Activated T-helper 1 cell treated with anti-CD3 and anti-CD28 coated beads, Interleukin-12 subunit alpha, Interleukin-12 subunit beta, Interleukin-2, Interleukin-4 antibody, amounts not matched to agents 30 ng/mL and 10 ng/mL and 1 ng/mL, durations not matched to agents 14 hours and 24 hours and 36 hours (primary cell): ENCODE measurements at regions not wholly inside any gene's neighbourhood (a gene's known extent, or its start where the extent isn't known, plus 50 kb on each side); places are given as distances from the start of the nearest gene placed in this dataset.

Experiments used
- DNase-seq: peaks from one replicate; pipeline ENCODE4 v3.0.0; 2021; ENCODE audit warnings: low spot score
- H3K27ac Mint-ChIP-seq: one replicate; pipeline ENCODE4 v1.8.0; 2021; ENCODE audit warnings: mild to moderate bottlenecking, mixed read lengths
- H3K27me3 Mint-ChIP-seq: one replicate; pipeline ENCODE4 v1.8.0; 2022; ENCODE audit warnings: mild to moderate bottlenecking, moderate library complexity, mixed read lengths; ENCODE audit not compliant: insufficient read depth
- H3K36me3 Mint-ChIP-seq: one replicate; pipeline ENCODE4 v1.8.0; 2021; ENCODE audit warnings: low read depth, mixed read lengths
- H3K4me1 Mint-ChIP-seq: one replicate; pipeline ENCODE4 v1.8.0; 2021; ENCODE audit warnings: low read depth, mixed read lengths
- H3K4me3 Mint-ChIP-seq: one replicate; pipeline ENCODE4 v1.8.0; 2021; ENCODE audit warnings: mild to moderate bottlenecking, moderate library complexity, mixed read lengths
- H3K9me3 Mint-ChIP-seq: one replicate; pipeline ENCODE4 v1.8.0; 2021; ENCODE audit warnings: mixed read lengths
- intact Hi-C: fragments of 100-400 bp; cut with micrococcal nuclease; formaldehyde crosslinking; loops from one replicate; pipeline ENCODE4 v1.15.1; 2024

DNA sequence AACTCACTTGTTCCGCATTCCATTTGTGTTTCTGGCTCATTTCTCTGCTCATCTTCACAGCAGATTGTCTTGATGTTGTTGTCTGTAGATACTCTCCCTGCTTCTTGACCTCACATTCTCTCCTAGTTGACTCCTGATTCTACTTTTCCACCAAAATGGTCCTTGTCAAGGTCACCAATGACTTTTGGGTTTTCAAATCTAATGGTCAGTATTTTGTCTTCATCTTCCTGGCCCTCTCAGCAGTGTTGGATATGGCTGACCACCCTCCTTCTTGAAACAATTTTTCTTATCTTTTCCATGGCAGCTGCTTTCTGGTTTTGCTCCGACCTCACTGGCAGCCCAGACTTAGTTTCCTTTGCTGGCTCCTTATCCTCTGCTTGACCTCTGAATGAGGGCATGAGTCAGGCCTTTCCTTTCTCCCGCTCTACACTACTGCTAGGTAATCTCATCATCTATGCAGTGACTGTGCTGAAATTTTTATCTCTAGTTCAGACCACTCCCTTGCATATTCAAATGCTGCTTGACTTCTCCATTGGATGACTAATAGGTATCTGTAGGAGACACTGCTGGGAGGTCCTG, 386.6 kb upstream of the SPRED2 start:
- intact Hi-C loops, result no loop called here
- no peaks in the 10 kb centered on the region for H3K27me3 Mint-ChIP-seq
- no peak for DNase-seq
- no peaks in the 10 kb centered on the region for H3K4me1 Mint-ChIP-seq
- no peak overlapping the region for H3K27ac Mint-ChIP-seq
- no peaks in the 10 kb centered on the region for H3K9me3 Mint-ChIP-seq
- no peak overlapping the region for H3K4me3 Mint-ChIP-seq
- H3K36me3 Mint-ChIP-seq, result no peaks in the 10 kb centered on the region

DNA sequence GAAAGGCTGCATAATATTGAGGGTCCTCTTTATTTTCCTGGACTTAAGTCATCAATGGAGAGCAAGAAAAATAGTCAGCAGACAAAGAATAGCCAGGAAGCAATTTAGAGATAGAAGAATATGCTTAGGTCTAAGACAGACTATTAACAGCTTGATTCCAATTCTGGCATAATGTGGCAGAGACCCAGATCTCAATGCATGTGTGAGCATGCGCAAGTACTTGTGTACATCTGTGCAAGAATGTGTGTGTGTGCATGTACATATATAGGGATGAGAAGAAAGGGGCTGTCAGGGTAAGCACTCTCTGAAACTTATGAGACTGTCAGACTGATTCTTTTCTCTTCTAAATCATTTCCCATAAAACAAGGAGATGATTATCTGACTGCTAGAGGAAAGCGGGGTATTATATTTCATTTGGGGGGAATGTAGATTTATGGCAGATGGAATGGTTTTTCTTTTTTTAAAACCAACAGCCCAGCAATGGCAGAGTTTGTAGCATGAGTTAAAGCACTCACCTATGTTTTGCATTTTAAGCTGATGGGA, 381.3 kb upstream of the SPRED2 start:
- Mint-ChIP-seq H3K27me3 (no peaks in the 10 kb centered on the region), H3K4me1 (no peaks in the 10 kb centered on the region), H3K4me3 (no peak overlapping the region), H3K36me3 (no peaks in the 10 kb centered on the region), H3K9me3 (no peaks in the 10 kb centered on the region), H3K27ac (no peak overlapping the region)
- intact Hi-C loops, result no loop called here
- no peak for DNase-seq

DNA sequence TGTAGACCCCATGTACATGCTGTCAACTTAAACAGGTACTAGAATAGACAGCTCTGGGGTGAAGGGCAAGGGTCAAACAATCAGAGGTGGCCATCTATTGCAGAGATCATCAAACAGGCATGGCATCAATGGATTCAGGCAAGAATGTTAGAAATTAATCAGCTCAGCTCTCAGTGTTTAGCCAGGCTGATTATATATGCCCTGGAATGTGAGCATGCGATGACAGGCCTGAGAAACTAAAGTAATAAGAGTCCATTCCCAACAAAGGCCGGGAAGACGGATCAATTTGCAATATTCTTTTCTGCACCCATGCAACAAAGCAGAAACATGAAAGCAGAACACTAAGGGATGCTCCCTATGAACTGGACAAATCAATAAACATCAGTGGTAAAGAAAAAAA, 380.5 kb upstream of the SPRED2 start:
- Mint-ChIP-seq H3K36me3 (no peaks in the 10 kb centered on the region), H3K27me3 (no peaks in the 10 kb centered on the region), H3K9me3 (peaks cover 1% of the 10 kb centered on the region), H3K4me3 (no peak overlapping the region), H3K27ac (no peak overlapping the region), H3K4me1 (no peaks in the 10 kb centered on the region)
- intact Hi-C loops, result no loop called here
- no peak for DNase-seq

DNA sequence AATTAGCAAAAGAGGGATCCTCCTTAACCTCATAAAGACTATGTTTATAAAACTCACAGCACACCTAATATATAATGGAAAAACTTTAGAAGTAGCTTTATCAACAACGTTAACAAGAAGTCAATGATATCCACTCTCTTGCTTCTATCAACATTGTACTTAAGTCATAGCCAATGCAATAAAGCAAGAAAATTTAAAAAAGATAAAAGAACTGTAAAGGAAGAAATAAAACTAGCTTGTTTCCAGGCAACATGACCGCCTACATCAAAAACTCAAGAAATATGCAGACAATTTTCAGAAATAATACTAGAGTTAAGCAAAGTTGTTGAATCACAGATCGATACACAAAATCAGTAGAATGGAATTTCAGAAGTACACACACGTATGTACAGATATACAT, 375.5 kb upstream of the SPRED2 start:
- H3K4me1 Mint-ChIP-seq, result no peaks in the 10 kb centered on the region
- H3K4me3 Mint-ChIP-seq, result no peak overlapping the region
- no peaks in the 10 kb centered on the region for H3K36me3 Mint-ChIP-seq
- no peaks in the 10 kb centered on the region for H3K27me3 Mint-ChIP-seq
- intact Hi-C loops, result no loop called here
- H3K9me3 Mint-ChIP-seq, result peaks cover 8% of the 10 kb centered on the region
- DNase-seq, result no peak
- no peak overlapping the region for H3K27ac Mint-ChIP-seq

DNA sequence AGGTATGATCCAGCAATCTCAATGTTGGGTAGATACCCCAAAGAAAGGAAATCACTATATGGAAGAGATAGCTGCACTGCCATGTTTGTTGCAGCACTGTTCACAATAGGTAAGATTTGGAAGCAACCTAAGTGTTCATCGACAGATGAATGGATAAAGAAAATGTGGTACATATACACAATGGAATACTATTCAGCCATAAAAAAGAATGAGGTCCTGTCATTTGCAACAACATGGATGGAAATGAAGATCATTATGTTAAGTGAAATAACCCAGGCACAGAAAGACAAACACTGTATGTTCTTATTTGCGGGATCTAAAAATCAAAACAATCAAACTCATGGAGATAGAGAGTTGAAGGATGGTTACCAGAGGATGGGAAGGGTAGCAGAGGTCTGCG, 372.4 kb upstream of the SPRED2 start:
- Mint-ChIP-seq H3K4me1 (no peaks in the 10 kb centered on the region), H3K27me3 (no peaks in the 10 kb centered on the region), H3K27ac (no peak overlapping the region), H3K9me3 (peaks cover 8% of the 10 kb centered on the region), H3K4me3 (no peak overlapping the region), H3K36me3 (no peaks in the 10 kb centered on the region)
- intact Hi-C loops, result no loop called here
- DNase-seq, result no peak

DNA sequence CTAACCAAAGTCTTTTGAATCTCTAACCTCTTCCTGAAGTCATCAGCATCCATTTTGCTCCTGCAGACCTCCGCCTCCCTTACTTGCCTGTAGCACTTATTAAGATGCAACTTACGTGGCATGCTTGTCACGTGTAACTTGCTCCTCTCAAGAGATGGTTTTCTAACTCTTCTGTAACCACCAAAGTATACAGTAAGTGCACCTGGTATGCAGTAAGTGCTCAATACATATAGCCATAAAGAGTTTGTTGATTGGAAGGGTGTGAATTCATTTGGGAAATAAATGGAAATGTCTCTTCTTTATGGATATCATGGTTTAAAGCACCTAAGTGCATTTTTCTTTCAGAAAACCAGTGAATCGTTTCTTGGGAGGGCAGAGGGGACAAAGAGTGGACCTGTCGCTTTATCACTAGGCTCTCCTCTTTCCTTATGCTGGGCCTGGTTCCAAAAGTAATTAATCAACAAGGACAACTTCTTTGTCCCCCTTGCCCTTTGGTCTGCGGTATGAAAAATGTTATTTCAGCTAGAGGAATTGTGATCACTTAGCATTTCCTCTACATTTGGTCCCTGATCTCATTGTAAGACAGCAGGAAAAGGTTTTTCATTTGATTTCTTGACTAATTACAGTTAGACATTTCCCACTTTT, 370.0 kb upstream of the SPRED2 start:
- intact Hi-C loops, result no loop called here
- H3K27ac Mint-ChIP-seq, result no peak overlapping the region
- DNase-seq, result no peak
- no peak overlapping the region for H3K4me3 Mint-ChIP-seq
- H3K4me1 Mint-ChIP-seq, result no peaks in the 10 kb centered on the region
- H3K27me3 Mint-ChIP-seq, result no peaks in the 10 kb centered on the region
- no peaks in the 10 kb centered on the region for H3K36me3 Mint-ChIP-seq
- peaks cover 4% of the 10 kb centered on the region for H3K9me3 Mint-ChIP-seq

DNA sequence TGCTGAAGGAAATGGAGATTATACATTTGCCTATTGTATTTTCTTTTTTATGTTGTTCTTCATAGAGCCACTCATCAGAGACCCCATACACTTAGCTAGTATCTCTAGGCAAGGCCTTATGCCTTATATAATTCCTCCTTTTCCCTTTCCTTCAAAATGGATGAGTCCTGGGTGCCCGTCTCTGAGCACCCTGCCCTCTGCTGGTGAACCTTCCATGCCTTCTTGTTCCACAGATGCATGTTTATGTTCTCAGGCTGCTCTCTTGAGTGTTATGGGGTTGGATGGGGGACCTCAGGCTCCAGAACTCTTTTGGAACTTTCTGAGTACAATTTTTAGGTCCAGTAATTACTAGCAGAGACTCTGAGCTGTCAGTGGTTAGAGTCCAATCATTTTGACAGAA, 368.6 kb upstream of the SPRED2 start:
- no peak for DNase-seq
- Mint-ChIP-seq H3K4me1 (no peaks in the 10 kb centered on the region), H3K9me3 (peaks cover 4% of the 10 kb centered on the region), H3K27me3 (no peaks in the 10 kb centered on the region), H3K4me3 (no peak overlapping the region), H3K36me3 (no peaks in the 10 kb centered on the region), H3K27ac (no peak overlapping the region)
- intact Hi-C loops, result no loop called here

DNA sequence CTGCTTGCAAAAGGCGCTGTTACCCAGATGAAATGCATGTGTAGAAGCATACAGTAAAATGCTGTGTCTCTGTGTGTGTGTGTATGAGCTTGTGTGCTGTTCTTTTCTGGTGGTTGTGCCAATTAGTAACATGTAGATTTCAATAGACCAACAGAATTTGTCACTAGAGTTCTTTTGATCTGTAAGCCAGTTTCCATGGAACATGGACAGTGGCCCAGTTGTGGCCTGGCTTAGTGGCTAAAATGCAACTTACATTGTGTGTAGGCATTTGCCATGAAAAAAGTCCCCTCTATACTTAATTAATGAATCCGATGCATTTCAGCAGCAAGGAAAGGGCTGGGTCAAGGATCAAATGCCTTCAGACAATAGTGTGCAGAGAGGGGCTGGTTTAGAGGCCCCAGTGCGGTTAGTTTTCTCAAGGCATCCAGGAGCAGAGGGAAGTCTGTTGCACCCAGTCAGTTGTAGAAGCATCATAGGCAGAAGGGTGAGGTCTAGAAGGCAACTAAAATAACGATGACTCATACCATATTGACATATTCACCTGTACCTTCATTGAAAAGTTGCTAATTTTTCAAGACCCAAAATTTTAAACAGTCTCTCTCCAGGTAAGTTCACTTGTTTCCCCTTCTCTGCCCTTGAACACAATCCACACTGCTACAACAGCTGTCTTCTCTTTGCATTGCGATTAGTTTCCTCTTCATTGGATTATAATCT, 366.9 kb upstream of the SPRED2 start:
- Mint-ChIP-seq H3K27me3 (no peaks in the 10 kb centered on the region), H3K9me3 (peaks cover under 1% of the 10 kb centered on the region), H3K27ac (no peak overlapping the region), H3K36me3 (no peaks in the 10 kb centered on the region), H3K4me1 (no peaks in the 10 kb centered on the region), H3K4me3 (no peak overlapping the region)
- no peak for DNase-seq
- intact Hi-C loops, result no loop called here

DNA sequence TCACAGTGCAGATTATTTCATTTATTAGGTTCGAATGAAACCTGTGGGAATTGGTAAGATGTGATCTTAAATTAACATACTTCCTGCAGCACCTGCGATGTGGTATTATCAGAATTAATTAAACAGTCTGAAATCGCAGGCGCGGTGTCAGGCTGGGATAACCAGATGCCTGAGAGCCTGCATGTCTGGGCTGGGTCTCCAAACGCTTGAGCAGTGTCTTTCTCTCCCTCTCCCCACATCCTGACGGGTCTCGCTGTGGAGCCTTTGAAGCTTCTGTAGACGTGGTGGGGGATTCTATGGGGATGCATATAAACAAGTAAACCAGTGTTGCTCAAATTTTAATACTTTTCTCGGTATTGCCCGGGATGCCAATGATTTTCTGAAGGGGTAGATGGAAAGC, 366.2 kb upstream of the SPRED2 start:
- H3K4me3 Mint-ChIP-seq, result no peak overlapping the region
- no peaks in the 10 kb centered on the region for H3K9me3 Mint-ChIP-seq
- H3K27ac Mint-ChIP-seq, result no peak overlapping the region
- no peaks in the 10 kb centered on the region for H3K36me3 Mint-ChIP-seq
- no peaks in the 10 kb centered on the region for H3K27me3 Mint-ChIP-seq
- no peak for DNase-seq
- intact Hi-C loops, result no loop called here
- no peaks in the 10 kb centered on the region for H3K4me1 Mint-ChIP-seq

DNA sequence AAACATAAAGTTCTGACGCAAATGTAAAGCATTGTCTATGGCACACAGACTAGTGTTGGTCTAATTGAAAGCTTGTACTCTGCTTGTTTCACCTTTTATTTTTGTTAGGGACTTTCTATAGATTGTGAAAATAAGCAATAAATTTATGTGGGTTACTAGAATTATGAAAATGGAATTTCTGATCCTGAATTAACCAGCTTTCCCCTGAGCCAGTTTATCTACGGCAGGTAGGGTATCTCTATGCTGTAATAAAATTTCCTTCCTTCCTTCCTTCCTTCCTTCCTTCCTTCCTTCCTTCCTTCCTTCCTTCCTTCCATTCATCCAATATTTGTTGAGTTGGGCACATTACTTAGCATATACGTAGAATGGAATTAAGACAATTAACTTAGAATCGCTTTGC, 362.6 kb upstream of the SPRED2 start:
- Mint-ChIP-seq H3K27me3 (no peaks in the 10 kb centered on the region), H3K27ac (no peak overlapping the region), H3K9me3 (no peaks in the 10 kb centered on the region), H3K36me3 (no peaks in the 10 kb centered on the region), H3K4me3 (no peak overlapping the region), H3K4me1 (no peaks in the 10 kb centered on the region)
- no peak for DNase-seq
- intact Hi-C loops, result no loop called here

DNA sequence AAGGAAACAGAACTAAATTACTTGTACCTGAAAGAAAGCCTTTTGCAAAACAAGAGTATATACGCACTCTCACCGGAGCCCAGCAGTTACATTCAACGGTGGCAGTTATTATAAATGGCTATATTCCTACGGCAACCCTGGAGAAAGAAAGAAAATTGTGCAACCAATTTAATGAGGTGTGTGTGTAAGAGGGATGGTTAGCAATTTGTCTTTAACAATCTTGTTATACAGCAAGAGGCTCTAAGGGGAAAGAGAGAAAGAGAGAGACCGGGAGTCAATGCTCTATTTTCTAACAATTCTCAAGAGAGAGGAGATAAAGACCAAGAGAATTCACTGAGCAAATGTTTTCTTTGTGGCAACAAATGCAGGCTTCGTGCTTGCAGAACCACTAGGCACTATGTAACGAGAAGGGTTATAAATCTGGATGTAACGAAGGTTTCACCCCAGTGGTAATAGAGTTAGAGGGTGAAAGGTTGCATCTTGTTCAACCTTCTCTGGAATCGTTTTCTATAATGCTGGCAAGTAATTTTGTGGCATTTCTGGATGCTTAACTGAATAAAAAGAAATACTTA, 359.1 kb upstream of the SPRED2 start:
- Mint-ChIP-seq H3K36me3 (no peaks in the 10 kb centered on the region), H3K4me1 (no peaks in the 10 kb centered on the region), H3K27me3 (no peaks in the 10 kb centered on the region), H3K27ac (no peak overlapping the region), H3K4me3 (no peak overlapping the region), H3K9me3 (no peaks in the 10 kb centered on the region)
- DNase-seq, result no peak
- intact Hi-C loops, result no loop called here

DNA sequence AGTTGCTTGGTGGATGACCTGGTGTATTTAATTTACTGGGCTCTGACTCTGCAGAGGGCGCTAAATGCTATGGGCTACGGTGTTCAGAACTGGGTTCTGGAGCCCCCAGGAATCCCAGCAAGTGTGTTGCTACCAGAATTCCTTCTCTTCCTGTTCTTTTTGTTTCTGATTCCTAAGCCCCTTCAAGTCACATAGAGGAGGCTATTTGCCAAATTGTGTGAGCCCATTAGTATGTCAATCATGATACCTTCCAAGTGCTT, 358.2 kb upstream of the SPRED2 start:
- intact Hi-C loops, result no loop called here
- no peaks in the 10 kb centered on the region for H3K36me3 Mint-ChIP-seq
- no peak overlapping the region for H3K27ac Mint-ChIP-seq
- DNase-seq, result no peak
- H3K9me3 Mint-ChIP-seq, result no peaks in the 10 kb centered on the region
- H3K4me3 Mint-ChIP-seq, result no peak overlapping the region
- no peaks in the 10 kb centered on the region for H3K27me3 Mint-ChIP-seq
- no peaks in the 10 kb centered on the region for H3K4me1 Mint-ChIP-seq

DNA sequence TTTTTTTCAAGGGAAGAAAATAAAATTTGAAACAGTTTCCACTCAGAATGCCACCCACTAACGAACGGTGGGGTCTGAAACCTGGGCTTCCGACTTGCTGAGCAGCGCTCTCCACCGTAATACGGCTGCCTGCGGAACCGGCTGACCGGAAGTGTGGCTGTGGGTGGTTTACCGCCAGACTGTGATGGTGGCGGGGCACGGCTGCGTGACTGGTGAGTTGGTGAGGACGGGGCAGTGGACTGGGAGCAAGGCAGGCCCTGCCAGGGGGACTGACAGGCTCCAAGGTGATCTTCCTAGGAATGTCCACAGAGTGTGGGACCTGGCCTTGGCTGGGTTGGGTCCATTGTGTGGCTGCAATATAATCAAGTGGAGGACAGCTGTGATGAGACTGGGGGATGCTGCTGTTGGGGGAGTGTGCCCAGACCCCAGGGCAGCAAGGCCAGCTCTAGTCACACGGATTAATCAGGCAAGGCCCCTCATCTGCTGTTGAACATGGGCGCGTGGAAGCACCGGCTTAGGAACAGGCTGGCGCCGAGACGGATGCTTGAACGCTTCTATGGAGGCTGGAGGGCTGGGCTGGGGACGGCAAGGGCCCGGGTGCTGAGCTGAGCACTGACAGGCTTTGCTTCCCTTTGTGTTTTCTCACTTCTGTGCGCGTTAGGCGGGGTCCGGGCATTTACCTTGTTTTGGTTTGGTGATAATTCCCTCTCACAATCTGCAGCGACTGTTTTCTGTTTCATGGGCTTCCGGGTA, 357.7 kb upstream of the SPRED2 start:
- no peaks in the 10 kb centered on the region for H3K9me3 Mint-ChIP-seq
- H3K4me3 Mint-ChIP-seq, result no peak overlapping the region
- H3K36me3 Mint-ChIP-seq, result no peaks in the 10 kb centered on the region
- intact Hi-C loops, result no loop called here
- no peak for DNase-seq
- no peak overlapping the region for H3K27ac Mint-ChIP-seq
- H3K4me1 Mint-ChIP-seq, result no peaks in the 10 kb centered on the region
- H3K27me3 Mint-ChIP-seq, result no peaks in the 10 kb centered on the region
